Endothelial cell of umbilical vein (primary cell): ENCODE measurements at regions not wholly inside any gene's neighbourhood (a gene's known extent, or its start where the extent isn't known, plus 50 kb on each side); places are given as distances from the start of the nearest gene placed in this dataset.
"Not testable (repeated sequence)": the region's sequence is repeated elsewhere in the genome, so short reads cannot be mapped to it uniquely, and the experiment has no call there.

ENCODE experiments used
- BruUV-seq: library from RNA; stranded (reverse); fragments of 400-500 nt; replicated peaks from 2 replicates; lab custom pipeline; 2021; lab: Mats Ljungman, UMichigan
- CTCF ChIA-PET: fragments of 300-600, 350-600 bp; sonication (Branson Sonifier 250); formaldehyde crosslinking; loops from one replicate; lab custom pipeline; 2021; ENCODE audit warnings: antibody characterized with exemption, inconsistent platforms; lab: Charles Lee
- POLR2A ChIA-PET: fragments of 300-600, 350-600 bp; sonication (Branson Sonifier 250); formaldehyde crosslinking; loops from one replicate; lab custom pipeline; 2021; ENCODE audit warnings: antibody characterized with exemption, inconsistent platforms; lab: Charles Lee
- DNase-seq: peaks from one replicate; pipeline ENCODE4 v3.0.0-alpha.2; 2011; ENCODE audit warnings: low read depth, low spot score
- FAIRE-seq: peaks from 2 replicates; lab custom pipeline; 2011; peaks lifted over from hg19 to GRCh38; lab: Jason Lieb, UNC
- H2AFZ ChIP-seq: 2 replicates; pipeline ENCODE4 v1.6.0; 2012; ENCODE audit warnings: low read depth, low read length, control low read depth, inconsistent platforms
- H3K27ac ChIP-seq: 2 replicates; pipeline ENCODE4 v1.5.1; 2011; ENCODE audit warnings: low read depth, mild to moderate bottlenecking, control low read depth, low read length, moderate library complexity; ENCODE audit not compliant: insufficient read depth
- H3K27me3 ChIP-seq, 2 experiments: 2 replicates each; pipeline versions ENCODE4 v1.6.0 to v1.6.1; 2011; ENCODE audit warnings: low read length in 2 of 2, mixed read lengths in 1 of 2; ENCODE audit not compliant: control insufficient read depth in 2 of 2, insufficient read depth in 2 of 2
- H3K36me3 ChIP-seq, 2 experiments: 2 replicates in 1 of 2; 3 replicates in 1 of 2; pipeline ENCODE4 v1.5.1; 2011; ENCODE audit warnings: low read length in 2 of 2, mild to moderate bottlenecking in 1 of 2, moderate library complexity in 1 of 2; ENCODE audit not compliant: control insufficient read depth in 2 of 2, insufficient read depth in 2 of 2; ENCODE audit errors: extremely low read depth in 1 of 2
- H3K4me1 ChIP-seq: 3 replicates; pipeline ENCODE4 v1.5.1; 2011; ENCODE audit warnings: mild to moderate bottlenecking, low read length; ENCODE audit not compliant: control insufficient read depth, insufficient read depth; ENCODE audit errors: extremely low read depth
- H3K4me2 ChIP-seq: 2 replicates; pipeline ENCODE4 v1.6.1; 2011; ENCODE audit warnings: low read length, control low read depth, mixed read lengths; ENCODE audit not compliant: insufficient read depth
- H3K4me3 ChIP-seq, 3 experiments: fragments of 200-600 bp in 1 of 3; sonication (generic), shearing (Covaris generic) in 1 of 3; replicated peaks in 1 of 3; 2 replicates each; pipeline ENCODE4 v1.5.1; 2011 to 2016; ENCODE audit warnings: control low read depth in 3 of 3, low read length in 3 of 3, mild to moderate bottlenecking in 2 of 3, inconsistent platforms in 1 of 3, low read depth in 1 of 3, moderate library complexity in 1 of 3; ENCODE audit not compliant: insufficient read depth in 1 of 3
- H3K79me2 ChIP-seq: 2 replicates; pipeline ENCODE4 v1.6.0; 2012; ENCODE audit warnings: low read length, inconsistent platforms; ENCODE audit not compliant: control insufficient read depth, insufficient read depth
- H3K9ac ChIP-seq: replicated peaks from 2 replicates; pipeline ENCODE3; 2011; ENCODE audit warnings: low read length, control low read depth; ENCODE audit not compliant: insufficient read depth; ENCODE audit errors: extremely low read depth
- H3K9me1 ChIP-seq: replicated peaks from 3 replicates; pipeline ENCODE4 v1.6.0; 2011; ENCODE audit warnings: mild to moderate bottlenecking, low read length; ENCODE audit not compliant: control insufficient read depth, insufficient read depth; ENCODE audit errors: extremely low read depth
- H3K9me3 ChIP-seq: replicated peaks from 2 replicates; pipeline ENCODE4 v1.5.1; 2012; ENCODE audit warnings: low read length, inconsistent platforms; ENCODE audit not compliant: control insufficient read depth, insufficient read depth
- H4K20me1 ChIP-seq: replicated peaks from 2 replicates; pipeline ENCODE3; 2011; ENCODE audit warnings: mild to moderate bottlenecking, low read length; ENCODE audit not compliant: control insufficient read depth, insufficient read depth; ENCODE audit errors: extremely low read depth
- CTCF ChIP-seq, 2 donors: IDR thresholded peaks; 1 replicate in 1 of 2; 2 replicates in 1 of 2; pipeline ENCODE4 v1.5.1; 2011; ENCODE audit warnings: low read length in 2 of 2, mild to moderate bottlenecking in 2 of 2, moderate library complexity in 2 of 2, control low read depth in 1 of 2, inconsistent platforms in 1 of 2, low read depth in 1 of 2; ENCODE audit not compliant: insufficient read depth in 1 of 2; ENCODE audit errors: extremely low read depth in 1 of 2
- EZH2 ChIP-seq: IDR thresholded peaks from 2 replicates; pipeline ENCODE4 v1.6.1; 2012; ENCODE audit warnings: borderline replicate concordance, low read depth, mild to moderate bottlenecking, moderate library complexity, low read length, inconsistent platforms; ENCODE audit not compliant: severe bottlenecking
- FOS ChIP-seq: IDR thresholded peaks from 2 replicates; pipeline ENCODE4 v1.6.1; 2011; ENCODE audit warnings: mild to moderate bottlenecking, low read length, moderate library complexity, borderline replicate concordance; ENCODE audit not compliant: insufficient read depth
- GATA2 ChIP-seq: IDR thresholded peaks from 2 replicates; pipeline ENCODE4 v1.7.0; 2011; ENCODE audit warnings: low read depth, mild to moderate bottlenecking, moderate library complexity, mixed read lengths, low read length; ENCODE audit not compliant: insufficient read length, insufficient read depth
- JUN ChIP-seq: IDR thresholded peaks from 2 replicates; pipeline ENCODE4 v1.6.1; 2011; ENCODE audit warnings: borderline replicate concordance, low read depth; ENCODE audit not compliant: insufficient read length, insufficient read depth
- MYC ChIP-seq: IDR thresholded peaks from one replicate; pipeline ENCODE4 v1.6.1; 2011; ENCODE audit warnings: mild to moderate bottlenecking, low read depth, low read length
- POLR2A ChIP-seq: IDR thresholded peaks from 2 replicates; pipeline ENCODE4 v1.6.1; 2012; ENCODE audit warnings: low read depth, mild to moderate bottlenecking, control low read depth, low read length
- POLR2AphosphoS5 ChIP-seq: IDR thresholded peaks from 2 replicates; pipeline ENCODE4 v1.6.1; 2012; ENCODE audit warnings: low read depth, mild to moderate bottlenecking, control low read depth, low read length, moderate library complexity; ENCODE audit not compliant: insufficient read depth
- dilution Hi-C: fragments of 300-500 bp; cut with MboI; formaldehyde crosslinking; loops from one replicate; pipeline ENCODE4 v1.15.0; 2019; ENCODE audit warnings: low sequenced_read_pairs; ENCODE audit not compliant: extremely low pct_ligation_motif_present
- intact Hi-C: fragments of 100-400 bp; cut with micrococcal nuclease; formaldehyde crosslinking; loops from one replicate; pipeline ENCODE4 v1.10.0; 2022
- TF ChIP-seq, protein P1 (sequence below): IDR thresholded peaks from 2 replicates; pipeline ENCODE4 v1.6.1; 2011; ENCODE audit not compliant: insufficient read depth, insufficient read length

DNA sequence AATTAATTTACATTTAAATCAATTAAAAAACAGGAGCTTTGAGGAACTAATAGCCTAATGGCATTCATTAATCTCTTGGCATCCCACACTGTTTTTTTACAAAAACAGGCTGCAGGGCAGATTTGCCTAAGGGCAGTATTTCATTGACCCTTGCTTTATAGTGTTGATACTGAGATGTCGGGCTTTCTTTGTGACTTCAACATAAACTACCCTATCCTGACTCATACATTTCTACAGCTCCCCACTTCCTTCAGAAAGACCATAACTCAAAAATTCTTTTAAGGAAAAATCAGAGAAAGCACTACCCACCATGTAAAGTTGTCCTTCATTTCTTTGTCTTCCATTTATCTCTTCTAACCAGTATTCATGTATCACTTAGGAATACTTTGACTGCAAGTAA is 92.2 kb upstream of the NT5E start:
- H3K9me1 ChIP-seq = no peaks in the 10 kb centered on the region
- H2AFZ ChIP-seq = no peak overlapping the region
- no peak overlapping the region for H3K4me2 ChIP-seq
- no peaks in the 10 kb centered on the region for H3K27me3 ChIP-seq
- ChIA-PET POLR2A (no interaction called here), CTCF (interaction anchor here (1.3 to 5.6 kb wide), 2 partner anchors 106 to 126 kb away, joined by 4 to 101 read pairs; no protein-coding TSS in a partner anchor)
- DNase-seq (no peak), FAIRE-seq (no peak)
- no peaks in the 10 kb centered on the region for H4K20me1 ChIP-seq
- H3K79me2 ChIP-seq = no peaks in the 10 kb centered on the region
- H3K4me3 ChIP-seq = no peak overlapping the region
- H3K27ac ChIP-seq = no peak overlapping the region
- no peaks in the 10 kb centered on the region for H3K36me3 ChIP-seq
- BruUV-seq = no TSS peak
- intact Hi-C loops (loop anchor here (5.0 kb wide), 2 partner anchors 235 to 320 kb away; partner anchors contain the start of gene SNX14), dilution Hi-C loops (loop anchor here (25.0 kb wide), 1 partner anchor 105 kb away; the partner anchor contains the start of gene NT5E)
- H3K9ac ChIP-seq = no peak overlapping the region
- H3K4me1 ChIP-seq = peaks cover 21% of the 10 kb centered on the region
- H3K9me3 ChIP-seq = no peaks in the 10 kb centered on the region
- TF ChIP-seq MYC (no peak), GATA2 (no peak), CTCF (IDR thresholded peaks at IDR 0.05; ENCODE audit: extremely low read depth in 1 of 2, insufficient read depth in 1 of 2, low read depth in 1 of 2, low read length in 2 of 2) (no peak), FOS (no peak), EZH2 (no peak), POLR2A (no peak), JUN (no peak), POLR2AphosphoS5 (no peak)
- TF ChIP-seq, protein P1, sequence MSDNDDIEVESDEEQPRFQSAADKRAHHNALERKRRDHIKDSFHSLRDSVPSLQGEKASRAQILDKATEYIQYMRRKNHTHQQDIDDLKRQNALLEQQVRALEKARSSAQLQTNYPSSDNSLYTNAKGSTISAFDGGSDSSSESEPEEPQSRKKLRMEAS = no peak

- H2AFZ ChIP-seq, H3K9ac ChIP-seq, FAIRE-seq, POLR2A ChIA-PET, H3K9me1 ChIP-seq, H3K4me2 ChIP-seq, CTCF ChIA-PET, H3K27ac ChIP-seq, H3K4me3 ChIP-seq, H3K27me3 ChIP-seq, H3K79me2 ChIP-seq, H3K36me3 ChIP-seq, H3K9me3 ChIP-seq, H4K20me1 ChIP-seq, BruUV-seq, DNase-seq: not testable (repeated sequence)
- peaks cover 13% of the 10 kb centered on the region for H3K4me1 ChIP-seq
- intact Hi-C loops (loop anchor here (5.0 kb wide), 2 partner anchors 236 to 321 kb away; partner anchors contain the start of gene SNX14), dilution Hi-C loops (loop anchor here (25.0 kb wide), 1 partner anchor 106 kb away; the partner anchor contains the start of gene NT5E)
Measured at GRCh38 chr6:85356743-85357142, 93.1 kb upstream of the NT5E start.
